GM12892 (cell line): ENCODE measurements at regions not wholly inside any gene's neighbourhood (a gene's known extent, or its start where the extent isn't known, plus 50 kb on each side); places are given as distances from the start of the nearest gene placed in this dataset.

Experiments used
- POLR2A ChIP-seq: IDR thresholded peaks from 2 replicates; pipeline ENCODE4 v1.6.1; 2011; ENCODE audit warnings: low read depth, low read length, control low read depth
- TAF1 ChIP-seq: IDR thresholded peaks from 2 replicates; pipeline ENCODE4 v1.6.1; 2011; ENCODE audit warnings: low read depth, mild to moderate bottlenecking, control low read depth, low read length, borderline replicate concordance

DNA sequence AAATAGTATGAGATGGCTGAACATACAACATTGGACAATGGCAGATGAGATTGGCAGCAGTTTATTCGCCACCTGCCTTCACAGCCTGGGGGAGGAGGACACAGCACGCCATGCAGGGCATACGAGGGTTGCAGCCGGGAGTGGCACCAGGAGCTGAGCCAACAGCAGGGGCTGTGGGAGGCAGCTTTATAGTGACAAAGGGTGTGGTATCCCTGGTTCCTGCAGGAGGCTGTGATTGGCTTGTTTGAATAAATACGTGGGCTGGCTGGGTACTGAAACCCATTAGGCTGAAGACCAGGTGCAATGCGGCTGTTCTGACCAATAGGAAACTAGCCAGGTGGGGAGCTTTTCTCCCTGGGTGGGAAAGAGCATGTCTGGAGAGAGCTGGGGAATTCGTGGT, 68.9 kb upstream of the LEP start:
- TF ChIP-seq POLR2A (no peak), TAF1 (no peak)
